Hepatocyte (in vitro differentiated cells): ENCODE measurements at regions not wholly inside any gene's neighbourhood (a gene's known extent, or its start where the extent isn't known, plus 50 kb on each side); places are given as distances from the start of the nearest gene placed in this dataset.
A peak's percentile ranks its signal among the peaks of the same experiment; 100 is the strongest.

Experiments used
- DNase-seq: peaks from one replicate; pipeline ENCODE4 v3.0.0-alpha.2; 2016; ENCODE audit warnings: low spot score
- H2AFZ ChIP-seq: fragments of 200-600 bp; sonication (generic); 2 replicates; pipeline ENCODE4 v1.6.0; 2016; ENCODE audit warnings: antibody characterized with exemption, mild to moderate bottlenecking
- H3K27ac ChIP-seq: fragments of 200-600 bp; sonication (generic); 2 replicates; pipeline ENCODE4 v1.5.1; 2016; ENCODE audit warnings: mild to moderate bottlenecking
- H3K27me3 ChIP-seq: fragments of 200-600 bp; sonication (generic); 2 replicates; pipeline ENCODE4 v1.6.1; 2016
- H3K36me3 ChIP-seq: fragments of 200-600 bp; sonication (generic); replicated peaks from 2 replicates; pipeline ENCODE4 v1.5.1; 2016; ENCODE audit warnings: low read depth; ENCODE audit not compliant: insufficient read depth
- H3K4me1 ChIP-seq: fragments of 200-600 bp; sonication (generic); 2 replicates; pipeline ENCODE4 v1.5.1; 2016; ENCODE audit warnings: mild to moderate bottlenecking, moderate library complexity; ENCODE audit not compliant: insufficient read depth
- H3K4me2 ChIP-seq: fragments of 200-600 bp; sonication (generic); 2 replicates; pipeline ENCODE4 v1.6.0; 2016
- H3K4me3 ChIP-seq: fragments of 200-600 bp; sonication (generic); 2 replicates; pipeline ENCODE4 v1.5.1; 2016; ENCODE audit warnings: mild to moderate bottlenecking
- H3K79me2 ChIP-seq: fragments of 200-600 bp; sonication (generic); 2 replicates; pipeline ENCODE4 v1.6.0; 2017; ENCODE audit warnings: mild to moderate bottlenecking
- H3K9me2 ChIP-seq: fragments of 200-600 bp; sonication (generic); replicated peaks from 2 replicates; pipeline ENCODE4 v1.6.0; 2017; ENCODE audit warnings: mild to moderate bottlenecking; ENCODE audit not compliant: insufficient read depth
- H3K9me3 ChIP-seq: fragments of 200-600 bp; sonication (generic); 2 replicates; pipeline ENCODE4 v1.5.1; 2016; ENCODE audit warnings: low read depth, mild to moderate bottlenecking
- H4K20me1 ChIP-seq: fragments of 200-600 bp; sonication (generic); 2 replicates; pipeline ENCODE4 v1.6.0; 2016; ENCODE audit warnings: mild to moderate bottlenecking; ENCODE audit not compliant: insufficient read depth, poor library complexity, severe bottlenecking
- CTCF ChIP-seq: fragments of 200-600 bp; sonication (generic); IDR thresholded peaks from 2 replicates; pipeline ENCODE4 v1.5.1; 2016; ENCODE audit warnings: antibody characterized with exemption, mild to moderate bottlenecking; ENCODE audit not compliant: poor library complexity
- EZH2 ChIP-seq: fragments of 200-600 bp; sonication (generic); IDR thresholded peaks from 2 replicates; pipeline ENCODE4 v1.6.1; 2016; ENCODE audit warnings: antibody characterized with exemption, mild to moderate bottlenecking, borderline replicate concordance
- EZH2phosphoT487 ChIP-seq: fragments of 200-600 bp; sonication (generic); IDR thresholded peaks from one replicate; pipeline ENCODE4 v1.6.1; 2018; ENCODE audit warnings: antibody characterized with exemption, mild to moderate bottlenecking, low read depth, moderate library complexity; ENCODE audit not compliant: unreplicated experiment, severe bottlenecking
- WGBS: methylation state at CpG from one replicate; pipeline ENCODE4 v1.1.6; 2016; ENCODE audit warnings: low lambda C conversion rate; ENCODE audit errors: missing lambda C conversion rate; 5-methylcytosine and 5-hydroxymethylcytosine counted together

GRCh38 chr18:56373601-56374000 lies 264.8 kb downstream of the TXNL1 start:
- Histone ChIP-seq H3K9me3 (no peaks in the 10 kb centered on the region), H3K4me2 (no peak overlapping the region), H3K27me3 (no peaks in the 10 kb centered on the region), H3K4me3 (no peak overlapping the region), H3K4me1 (no peaks in the 10 kb centered on the region), H3K9me2 (no peaks in the 10 kb centered on the region), H4K20me1 (no peaks in the 10 kb centered on the region), H2AFZ (peak overlapping the region; percentile 21), H3K79me2 (no peaks in the 10 kb centered on the region), H3K36me3 (no peaks in the 10 kb centered on the region), H3K27ac (no peak overlapping the region)
- no peak for DNase-seq
- 86% methylated on average over 2 of the region's 2 CpGs for WGBS
- TF ChIP-seq EZH2 (no peak), CTCF (no peak), EZH2phosphoT487 (no peak)

- H3K4me2 ChIP-seq, result no peak overlapping the region
- no peaks in the 10 kb centered on the region for H4K20me1 ChIP-seq
- no peaks in the 10 kb centered on the region for H3K79me2 ChIP-seq
- DNase-seq, result no peak
- H3K27ac ChIP-seq, result no peak overlapping the region
- no peaks in the 10 kb centered on the region for H3K36me3 ChIP-seq
- no peaks in the 10 kb centered on the region for H3K4me1 ChIP-seq
- no peaks in the 10 kb centered on the region for H3K9me2 ChIP-seq
- WGBS, result 97% methylated on average over 5 of the region's 5 CpGs
- H3K27me3 ChIP-seq, result no peaks in the 10 kb centered on the region
- no peak overlapping the region for H3K4me3 ChIP-seq
- no peak for TF ChIP-seq EZH2phosphoT487
- no peak for TF ChIP-seq EZH2
- no peak overlapping the region for H2AFZ ChIP-seq
- H3K9me3 ChIP-seq, result no peaks in the 10 kb centered on the region
Observed at GRCh38 chr18:56368066-56368465, 270.3 kb downstream of the TXNL1 start.

GRCh38 chr18:56358608-56359280 lies 279.6 kb downstream of the TXNL1 start:
- no peak overlapping the region for H2AFZ ChIP-seq
- whole genome bisulfite sequencing, result 89% methylated on average over 5 of the region's 5 CpGs

More at GRCh38 chr18:56358608-56359280, 279.6 kb downstream of the TXNL1 start:
- Histone ChIP-seq H3K4me3 (no peak overlapping the region), H3K9me3 (peaks cover 4% of the 10 kb centered on the region), H3K27me3 (no peaks in the 10 kb centered on the region), H3K79me2 (no peaks in the 10 kb centered on the region), H3K4me2 (no peak overlapping the region), H4K20me1 (no peaks in the 10 kb centered on the region), H3K9me2 (no peaks in the 10 kb centered on the region), H3K36me3 (no peaks in the 10 kb centered on the region), H3K27ac (no peak overlapping the region), H3K4me1 (no peaks in the 10 kb centered on the region)
- no peak for DNase-seq
- TF ChIP-seq CTCF, result no peak
